ENCODE measurements at regions not wholly inside any gene's neighbourhood (a gene's known extent, or its start where the extent isn't known, plus 50 kb on each side); places are given as distances from the start of the nearest gene placed in this dataset.

DNA sequence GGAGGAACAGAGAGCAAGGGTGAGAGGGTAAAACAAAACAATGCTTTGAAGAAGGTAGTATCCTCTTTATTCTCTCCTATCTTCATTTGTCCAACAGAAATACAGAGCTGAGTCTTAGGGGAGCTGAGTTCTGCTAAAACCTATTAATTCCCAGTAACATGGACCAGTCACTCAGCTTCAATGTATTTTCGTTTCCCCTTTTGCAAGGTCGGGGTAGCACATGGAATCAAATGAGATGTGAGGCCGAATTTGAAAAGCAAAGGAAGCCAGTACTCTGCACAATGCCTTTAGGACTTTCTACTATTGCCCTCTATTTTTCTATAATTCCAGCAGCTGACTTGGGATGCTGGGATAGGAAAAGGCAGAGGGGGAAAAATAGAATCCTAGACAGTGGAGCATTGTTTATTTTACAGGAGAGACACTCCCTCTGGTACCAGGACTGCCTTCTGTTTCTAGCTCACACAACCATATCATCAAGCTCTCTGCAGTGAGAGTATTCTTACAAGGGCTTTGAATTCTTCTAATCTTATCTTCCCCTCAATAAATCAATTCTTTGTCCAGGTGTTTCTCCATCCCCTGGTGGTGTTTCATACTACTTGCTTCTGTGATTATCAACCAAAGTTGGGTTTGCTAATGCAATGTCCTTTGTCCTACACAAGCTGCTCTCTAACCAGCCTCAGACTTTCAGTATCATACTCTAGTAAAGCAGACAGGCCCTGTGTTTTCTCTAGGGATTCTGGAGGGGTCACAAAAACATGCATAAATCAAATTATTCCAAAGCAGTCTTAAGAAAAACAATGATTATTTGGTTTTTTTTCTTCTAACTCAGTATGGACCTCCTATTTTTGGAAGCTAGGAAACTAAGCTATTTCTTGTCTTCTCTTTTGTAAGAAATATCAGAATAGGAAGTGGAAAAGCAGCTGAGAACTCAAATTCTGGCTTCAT lies 341.5 kb downstream of the OSTF1 start:
- Histone ChIP-seq H3K9me3 (ENCODE audit: control insufficient read depth, insufficient read depth, low read length) (no peaks in the 10 kb centered on the region), H3K27ac (ENCODE audit: low read depth, low read length) (no peak overlapping the region), H3K4me3 (ENCODE audit: low read depth, low read length) (no peak overlapping the region), H3K4me1 (ENCODE audit: control insufficient read depth, insufficient read depth, low read length) (no peaks in the 10 kb centered on the region), H3K36me3 (ENCODE audit: control insufficient read depth, insufficient read depth, low read length) (no peaks in the 10 kb centered on the region), H3K27me3 (ENCODE audit: control insufficient read depth, insufficient read depth, low read length) (no peaks in the 10 kb centered on the region)
- no CpG with 5 or more reads among the region's 3 CpGs for WGBS (ENCODE audit: insufficient coverage)
- peak in 1 of 6 donors; percentile 15 for DNase-seq (ENCODE audit: low read depth in 4 of 6, low spot score in 6 of 6)

DNA sequence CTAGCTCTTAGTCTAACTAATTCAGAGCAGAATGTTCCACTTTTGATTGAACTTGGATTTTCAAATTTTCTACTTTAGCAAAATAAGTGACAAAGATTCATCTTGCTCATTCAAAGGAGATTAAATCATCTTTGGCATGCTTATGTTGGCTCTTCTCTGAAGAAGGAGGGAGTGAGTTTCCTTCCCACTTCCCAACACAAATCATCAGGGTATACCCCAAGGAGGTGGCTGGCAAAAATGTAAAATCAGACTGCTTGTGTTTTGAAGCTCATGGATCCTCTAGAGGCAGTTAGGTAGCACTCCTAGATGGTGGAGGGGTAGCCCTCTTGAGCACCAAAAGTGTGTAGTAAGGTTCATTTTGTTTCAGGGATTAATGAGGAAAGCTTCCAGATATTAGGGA lies 343.1 kb downstream of the OSTF1 start:
- H3K4me1 ChIP-seq (ENCODE audit: control insufficient read depth, insufficient read depth, low read length), result no peaks in the 10 kb centered on the region
- H3K36me3 ChIP-seq (ENCODE audit: control insufficient read depth, insufficient read depth, low read length), result no peaks in the 10 kb centered on the region
- no peak overlapping the region for H3K4me3 ChIP-seq (ENCODE audit: low read depth, low read length)
- no peak overlapping the region for H3K27ac ChIP-seq (ENCODE audit: low read depth, low read length)
- no peaks in the 10 kb centered on the region for H3K27me3 ChIP-seq (ENCODE audit: control insufficient read depth, insufficient read depth, low read length)
- no peak for DNase-seq (ENCODE audit: low read depth in 4 of 6, low spot score in 6 of 6)
- no peaks in the 10 kb centered on the region for H3K9me3 ChIP-seq (ENCODE audit: control insufficient read depth, insufficient read depth, low read length)

GRCh38 chr9:75432386-75432785 lies 344.1 kb downstream of the OSTF1 start:
- Histone ChIP-seq H3K27ac (ENCODE audit: low read depth, low read length) (no peak overlapping the region), H3K4me1 (ENCODE audit: control insufficient read depth, insufficient read depth, low read length) (no peaks in the 10 kb centered on the region), H3K4me3 (ENCODE audit: low read depth, low read length) (no peak overlapping the region), H3K27me3 (ENCODE audit: control insufficient read depth, insufficient read depth, low read length) (no peaks in the 10 kb centered on the region), H3K36me3 (ENCODE audit: control insufficient read depth, insufficient read depth, low read length) (no peaks in the 10 kb centered on the region), H3K9me3 (ENCODE audit: control insufficient read depth, insufficient read depth, low read length) (no peaks in the 10 kb centered on the region)
- no CpG with 5 or more reads among the region's 1 CpG for WGBS (ENCODE audit: insufficient coverage)
- no peak for DNase-seq (ENCODE audit: low read depth in 4 of 6, low spot score in 6 of 6)

DNA sequence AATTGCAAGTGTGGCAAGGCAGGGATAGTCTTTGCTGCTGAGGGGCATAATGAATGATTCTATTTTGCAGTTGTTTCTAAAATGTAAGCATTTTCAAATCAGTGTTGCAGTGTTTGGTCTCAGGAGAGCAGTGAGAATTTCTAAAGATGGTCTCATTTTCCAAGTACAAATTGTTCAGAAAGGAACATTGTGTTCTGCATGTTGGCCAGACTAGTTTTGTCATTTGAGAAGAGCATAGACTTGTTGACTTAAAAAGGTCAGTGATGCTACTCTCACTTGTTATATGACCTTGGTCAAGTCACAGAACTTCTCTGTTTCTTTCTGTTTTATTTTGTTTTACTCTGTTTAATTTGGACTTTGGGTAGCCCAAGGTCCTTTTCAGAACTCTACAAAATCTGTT lies 344.6 kb downstream of the OSTF1 start:
- Histone ChIP-seq H3K4me1 (ENCODE audit: control insufficient read depth, insufficient read depth, low read length) (no peaks in the 10 kb centered on the region), H3K9me3 (ENCODE audit: control insufficient read depth, insufficient read depth, low read length) (no peaks in the 10 kb centered on the region), H3K27ac (ENCODE audit: low read depth, low read length) (no peak overlapping the region), H3K36me3 (ENCODE audit: control insufficient read depth, insufficient read depth, low read length) (no peaks in the 10 kb centered on the region), H3K4me3 (ENCODE audit: low read depth, low read length) (no peak overlapping the region), H3K27me3 (ENCODE audit: control insufficient read depth, insufficient read depth, low read length) (no peaks in the 10 kb centered on the region)
- no peak for DNase-seq (ENCODE audit: low read depth in 4 of 6, low spot score in 6 of 6)

- Histone ChIP-seq H3K4me1 (ENCODE audit: control insufficient read depth, insufficient read depth, low read length) (no peaks in the 10 kb centered on the region), H3K27ac (ENCODE audit: low read depth, low read length) (no peak overlapping the region), H3K36me3 (ENCODE audit: control insufficient read depth, insufficient read depth, low read length) (no peaks in the 10 kb centered on the region), H3K4me3 (ENCODE audit: low read depth, low read length) (no peak overlapping the region), H3K9me3 (ENCODE audit: control insufficient read depth, insufficient read depth, low read length) (peaks cover 3% of the 10 kb centered on the region), H3K27me3 (ENCODE audit: control insufficient read depth, insufficient read depth, low read length) (no peaks in the 10 kb centered on the region)
- DNase-seq (ENCODE audit: low read depth in 4 of 6, low spot score in 6 of 6), result no peak
- WGBS (ENCODE audit: insufficient coverage), result 92% methylated on average over 2 of the region's 2 CpGs
Measured at GRCh38 chr9:75438716-75439115, 350.4 kb downstream of the OSTF1 start.

GRCh38 chr9:75440914-75441313 lies 352.6 kb downstream of the OSTF1 start:
- Histone ChIP-seq H3K4me1 (ENCODE audit: control insufficient read depth, insufficient read depth, low read length) (no peaks in the 10 kb centered on the region), H3K36me3 (ENCODE audit: control insufficient read depth, insufficient read depth, low read length) (no peaks in the 10 kb centered on the region), H3K9me3 (ENCODE audit: control insufficient read depth, insufficient read depth, low read length) (peaks cover 3% of the 10 kb centered on the region), H3K27ac (ENCODE audit: low read depth, low read length) (no peak overlapping the region), H3K27me3 (ENCODE audit: control insufficient read depth, insufficient read depth, low read length) (no peaks in the 10 kb centered on the region), H3K4me3 (ENCODE audit: low read depth, low read length) (no peak overlapping the region)
- 86% methylated on average over 1 of the region's 4 CpGs for WGBS (ENCODE audit: insufficient coverage)
- no peak for DNase-seq (ENCODE audit: low read depth in 4 of 6, low spot score in 6 of 6)

GRCh38 chr9:75445144-75445543 lies 356.8 kb downstream of the OSTF1 start:
- H3K27ac ChIP-seq (ENCODE audit: low read depth, low read length), result no peak overlapping the region
- H3K4me1 ChIP-seq (ENCODE audit: control insufficient read depth, insufficient read depth, low read length), result no peaks in the 10 kb centered on the region
- H3K9me3 ChIP-seq (ENCODE audit: control insufficient read depth, insufficient read depth, low read length), result peaks cover 3% of the 10 kb centered on the region
- DNase-seq (ENCODE audit: low read depth in 4 of 6, low spot score in 6 of 6), result peak in 2 of 6 donors; percentile 28 to 64
- no peak overlapping the region for H3K4me3 ChIP-seq (ENCODE audit: low read depth, low read length)
- no peaks in the 10 kb centered on the region for H3K27me3 ChIP-seq (ENCODE audit: control insufficient read depth, insufficient read depth, low read length)
- H3K36me3 ChIP-seq (ENCODE audit: control insufficient read depth, insufficient read depth, low read length), result no peaks in the 10 kb centered on the region

DNA sequence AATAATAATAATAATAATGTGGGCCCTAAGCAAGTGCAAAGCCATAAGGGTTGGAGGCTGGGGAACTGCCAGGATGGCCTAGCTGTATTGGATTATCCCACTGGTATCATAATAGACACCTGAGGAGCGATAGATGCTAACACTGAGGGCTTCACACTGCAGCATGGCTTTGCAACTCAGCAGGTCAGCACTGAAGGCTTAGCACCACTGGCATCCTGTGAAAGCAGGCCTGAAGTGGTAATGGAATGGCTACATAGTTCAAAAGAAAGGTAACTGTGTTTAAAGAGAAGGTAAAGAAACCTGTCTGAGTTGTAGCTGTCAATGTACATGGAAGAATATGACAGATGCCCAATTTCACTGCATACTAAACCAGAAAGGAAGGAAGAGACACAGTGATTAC lies 359.0 kb downstream of the OSTF1 start:
- no peak for DNase-seq (ENCODE audit: low read depth in 4 of 6, low spot score in 6 of 6)
- H3K27ac ChIP-seq (ENCODE audit: low read depth, low read length), result no peak overlapping the region
- WGBS (ENCODE audit: insufficient coverage), result 100% methylated on average over 1 of the region's 1 CpG
- H3K4me1 ChIP-seq (ENCODE audit: control insufficient read depth, insufficient read depth, low read length), result peaks cover 3% of the 10 kb centered on the region
- H3K27me3 ChIP-seq (ENCODE audit: control insufficient read depth, insufficient read depth, low read length), result no peaks in the 10 kb centered on the region
- no peaks in the 10 kb centered on the region for H3K36me3 ChIP-seq (ENCODE audit: control insufficient read depth, insufficient read depth, low read length)
- H3K4me3 ChIP-seq (ENCODE audit: low read depth, low read length), result no peak overlapping the region
- H3K9me3 ChIP-seq (ENCODE audit: control insufficient read depth, insufficient read depth, low read length), result peaks cover 3% of the 10 kb centered on the region

GRCh38 chr9:75448281-75448680 lies 360.0 kb downstream of the OSTF1 start:
- peak in 1 of 6 donors; percentile 38 for DNase-seq (ENCODE audit: low read depth in 4 of 6, low spot score in 6 of 6)
- Histone ChIP-seq H3K27me3 (ENCODE audit: control insufficient read depth, insufficient read depth, low read length) (no peaks in the 10 kb centered on the region), H3K4me3 (ENCODE audit: low read depth, low read length) (no peak overlapping the region), H3K27ac (ENCODE audit: low read depth, low read length) (no peak overlapping the region), H3K36me3 (ENCODE audit: control insufficient read depth, insufficient read depth, low read length) (no peaks in the 10 kb centered on the region), H3K4me1 (ENCODE audit: control insufficient read depth, insufficient read depth, low read length) (peaks cover 3% of the 10 kb centered on the region), H3K9me3 (ENCODE audit: control insufficient read depth, insufficient read depth, low read length) (peaks cover 1% of the 10 kb centered on the region)
- 67% methylated on average over 1 of the region's 2 CpGs for WGBS (ENCODE audit: insufficient coverage)

DNA sequence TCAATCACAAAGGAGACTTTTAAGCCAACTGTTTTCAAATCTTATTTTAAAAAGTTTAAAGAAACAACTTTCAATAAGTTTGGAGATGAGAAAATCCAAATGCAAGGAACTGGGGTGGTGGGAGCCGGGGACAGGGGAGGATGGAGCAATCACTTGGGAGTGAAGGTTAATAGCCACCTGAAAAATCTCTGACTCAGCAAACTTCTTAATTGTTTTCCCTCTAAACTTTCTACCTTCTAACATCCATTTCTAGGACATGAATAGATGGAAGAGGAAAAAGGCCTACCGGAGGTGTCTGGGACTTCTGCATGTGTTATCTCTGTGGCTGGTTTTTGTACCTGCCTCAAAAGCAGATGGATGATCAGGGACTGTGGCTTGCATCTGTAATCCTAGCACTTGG lies 360.6 kb downstream of the OSTF1 start:
- DNase-seq (ENCODE audit: low read depth in 4 of 6, low spot score in 6 of 6), result no peak
- peaks cover 3% of the 10 kb centered on the region for H3K4me1 ChIP-seq (ENCODE audit: control insufficient read depth, insufficient read depth, low read length)
- no peaks in the 10 kb centered on the region for H3K27me3 ChIP-seq (ENCODE audit: control insufficient read depth, insufficient read depth, low read length)
- no CpG with 5 or more reads among the region's 2 CpGs for WGBS (ENCODE audit: insufficient coverage)
- H3K36me3 ChIP-seq (ENCODE audit: control insufficient read depth, insufficient read depth, low read length), result no peaks in the 10 kb centered on the region
- no peaks in the 10 kb centered on the region for H3K9me3 ChIP-seq (ENCODE audit: control insufficient read depth, insufficient read depth, low read length)
- H3K4me3 ChIP-seq (ENCODE audit: low read depth, low read length), result no peak overlapping the region
- H3K27ac ChIP-seq (ENCODE audit: low read depth, low read length), result no peak overlapping the region
